Breast epithelium (tissue), 4 donors: ENCODE measurements at regions not wholly inside any gene's neighbourhood (a gene's known extent, or its start where the extent isn't known, plus 50 kb on each side); places are given as distances from the start of the nearest gene placed in this dataset.

Source experiments
- DNase-seq, 2 donors: peaks; one replicate each; pipeline ENCODE4 v3.0.0-alpha.2; 2019; ENCODE audit warnings: low spot score in 2 of 2
- H3K27ac ChIP-seq, 2 donors: fragments of 200-600 bp; sonication (generic) in 1 of 2; one replicate each; pipeline ENCODE4 v1.5.1; 2016 to 2019; ENCODE audit warnings: mild to moderate bottlenecking in 1 of 2
- H3K27me3 ChIP-seq, 2 donors: fragments of 200-600 bp; sonication (generic) in 1 of 2; one replicate each; pipeline versions ENCODE4 v1.5.1 to v1.6.0; 2017 to 2019; ENCODE audit warnings: control low read depth in 1 of 2, mild to moderate bottlenecking in 1 of 2
- H3K36me3 ChIP-seq: fragments of 200-600 bp; one replicate; pipeline ENCODE4 v1.5.1; 2019
- H3K4me1 ChIP-seq, 2 donors: fragments of 200-600 bp; sonication (generic); one replicate each; pipeline ENCODE4 v1.5.1; 2016 to 2019; ENCODE audit warnings: control low read depth in 1 of 2
- H3K4me3 ChIP-seq, 3 donors: fragments of 200-600 bp; sonication (generic); 1 replicate in 2 of 3; 2 replicates in 1 of 3; pipeline ENCODE4 v1.5.1; 2016 to 2019; ENCODE audit warnings: mild to moderate bottlenecking in 3 of 3, moderate library complexity in 2 of 3
- H3K9me3 ChIP-seq, 2 donors: fragments of 200-600 bp; sonication (generic) in 1 of 2; one replicate each; pipeline ENCODE4 v1.5.1; 2016 to 2019; ENCODE audit warnings: control low read depth in 1 of 2
- POLR2A ChIP-seq: fragments of 450-650 bp; IDR thresholded peaks from one replicate; pipeline ENCODE4 v1.6.1; 2016; ENCODE audit warnings: antibody characterized with exemption, mild to moderate bottlenecking, moderate library complexity
- POLR2AphosphoS5 ChIP-seq, 3 donors: sonication (generic); formaldehyde crosslinking; IDR thresholded peaks; one replicate each; pipeline ENCODE4 v1.6.1; 2017; ENCODE audit warnings: antibody characterized with exemption in 3 of 3
- intact Hi-C: fragments of 100-400 bp; cut with DNase I; formaldehyde crosslinking; loops from one replicate; pipeline ENCODE4 v1.15.1; 2023; ENCODE audit warnings: low total_unique reads
- TF ChIP-seq, protein P1 (sequence below), 3 donors: fragments of 450-650 bp; IDR thresholded peaks; one replicate each; pipeline ENCODE4 v1.5.1; 2016 to 2017; ENCODE audit warnings: antibody characterized with exemption in 3 of 3, mild to moderate bottlenecking in 3 of 3, moderate library complexity in 3 of 3

DNA sequence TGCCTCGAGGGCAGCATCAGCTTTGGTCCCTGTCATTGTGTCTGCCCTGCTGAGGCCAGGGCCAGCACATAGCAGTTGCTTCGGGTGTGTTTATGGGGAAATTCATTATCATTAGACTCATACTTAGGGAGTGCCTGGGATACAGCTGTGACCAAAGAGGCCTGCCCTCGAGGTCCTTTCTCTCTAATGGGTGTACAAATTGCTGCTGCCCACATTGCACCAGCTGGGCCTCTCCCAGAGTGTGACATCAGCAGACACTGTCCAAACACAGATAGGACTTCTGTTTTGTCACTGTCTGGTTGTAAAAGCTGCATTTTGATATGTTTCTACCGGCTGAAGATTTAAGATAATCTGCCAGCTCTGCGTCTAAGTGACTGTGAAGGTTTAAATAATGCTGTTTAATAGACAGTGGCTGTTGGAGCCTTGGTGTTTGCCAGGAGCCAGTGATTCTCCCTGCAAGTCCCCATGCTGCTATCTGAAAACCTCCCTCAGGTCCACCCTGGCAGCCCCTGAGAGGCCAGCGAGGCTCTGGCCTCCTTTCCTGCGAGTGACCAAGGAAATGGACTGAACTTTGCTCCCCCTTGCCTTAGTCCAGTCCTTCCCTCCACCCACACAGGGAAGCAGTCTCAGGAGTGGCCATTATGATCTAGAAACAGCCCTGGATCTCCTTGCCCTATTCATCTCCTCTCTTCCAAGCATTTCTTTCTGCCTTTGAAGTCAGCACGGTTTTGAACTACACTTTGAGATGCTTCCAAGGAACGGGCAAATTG, 505.2 kb downstream of the TBC1D22A start:
- H3K36me3 ChIP-seq: no peaks in the 10 kb centered on the region
- no peak for TF ChIP-seq POLR2AphosphoS5 (IDR thresholded peaks at IDR 0.05)
- intact Hi-C loops: no loop called here
- no peak for DNase-seq
- H3K4me3 ChIP-seq: no peak overlapping the region
- H3K9me3 ChIP-seq: peaks cover 11 to 13% of the 10 kb centered on the region in 2 donors
- peaks cover 0 to 5% of the 10 kb centered on the region in 2 donors for H3K27me3 ChIP-seq
- H3K27ac ChIP-seq: no peak overlapping the region
- no peaks in the 10 kb centered on the region for H3K4me1 ChIP-seq

DNA sequence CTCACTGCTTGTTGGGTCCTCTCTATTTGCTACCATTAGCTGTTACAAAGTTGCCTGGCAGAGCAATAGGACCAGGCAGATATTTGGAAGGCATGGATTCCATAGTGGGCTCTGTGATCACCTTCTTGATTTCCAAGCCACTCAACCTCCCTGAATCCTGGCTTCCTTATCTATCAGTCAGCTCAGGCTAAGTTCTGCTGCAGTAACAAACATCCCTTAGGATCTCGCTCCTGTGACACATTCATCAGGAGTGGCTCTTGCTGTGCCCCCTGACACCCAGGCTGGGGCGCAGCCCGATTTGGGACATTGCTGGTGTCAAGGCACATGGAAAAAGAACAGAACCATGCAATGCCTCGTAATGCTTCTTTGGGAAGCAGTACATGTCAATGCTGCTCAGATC, 503.9 kb downstream of the TBC1D22A start:
- intact Hi-C loops: no loop called here
- Histone ChIP-seq H3K27ac (no peak overlapping the region), H3K27me3 (peaks cover 0 to 5% of the 10 kb centered on the region in 2 donors), H3K4me3 (no peak overlapping the region), H3K4me1 (no peaks in the 10 kb centered on the region), H3K36me3 (no peaks in the 10 kb centered on the region), H3K9me3 (peaks cover 11% of the 10 kb centered on the region in 2 donors)
- DNase-seq: no peak
- TF ChIP-seq POLR2AphosphoS5 (IDR thresholded peaks at IDR 0.05): no peak

DNA sequence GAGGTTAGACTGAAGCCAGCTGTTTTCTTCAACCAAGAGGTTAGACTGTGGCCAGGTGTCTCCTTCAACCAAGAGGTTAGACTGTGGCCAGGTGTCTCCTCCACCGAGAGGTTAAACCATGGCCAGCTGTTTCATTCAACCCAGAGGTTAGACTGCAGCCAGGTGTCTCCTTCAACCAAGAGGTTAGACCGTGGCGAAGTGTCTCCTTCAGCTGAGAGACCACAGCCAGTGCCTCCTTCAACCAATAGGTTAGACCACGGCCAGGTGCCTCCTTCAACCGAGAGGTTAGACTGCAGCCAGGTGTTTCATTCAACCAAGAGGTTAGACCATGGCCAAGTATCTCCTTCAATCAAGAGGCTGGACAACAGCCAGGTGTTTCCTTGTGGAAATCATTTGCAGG, 498.1 kb downstream of the TBC1D22A start:
- TF ChIP-seq POLR2A: no peak
- TF ChIP-seq, protein P1, sequence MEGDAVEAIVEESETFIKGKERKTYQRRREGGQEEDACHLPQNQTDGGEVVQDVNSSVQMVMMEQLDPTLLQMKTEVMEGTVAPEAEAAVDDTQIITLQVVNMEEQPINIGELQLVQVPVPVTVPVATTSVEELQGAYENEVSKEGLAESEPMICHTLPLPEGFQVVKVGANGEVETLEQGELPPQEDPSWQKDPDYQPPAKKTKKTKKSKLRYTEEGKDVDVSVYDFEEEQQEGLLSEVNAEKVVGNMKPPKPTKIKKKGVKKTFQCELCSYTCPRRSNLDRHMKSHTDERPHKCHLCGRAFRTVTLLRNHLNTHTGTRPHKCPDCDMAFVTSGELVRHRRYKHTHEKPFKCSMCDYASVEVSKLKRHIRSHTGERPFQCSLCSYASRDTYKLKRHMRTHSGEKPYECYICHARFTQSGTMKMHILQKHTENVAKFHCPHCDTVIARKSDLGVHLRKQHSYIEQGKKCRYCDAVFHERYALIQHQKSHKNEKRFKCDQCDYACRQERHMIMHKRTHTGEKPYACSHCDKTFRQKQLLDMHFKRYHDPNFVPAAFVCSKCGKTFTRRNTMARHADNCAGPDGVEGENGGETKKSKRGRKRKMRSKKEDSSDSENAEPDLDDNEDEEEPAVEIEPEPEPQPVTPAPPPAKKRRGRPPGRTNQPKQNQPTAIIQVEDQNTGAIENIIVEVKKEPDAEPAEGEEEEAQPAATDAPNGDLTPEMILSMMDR (IDR thresholded peaks at IDR 0.05): no peak
- TF ChIP-seq POLR2AphosphoS5 (IDR thresholded peaks at IDR 0.05): no peak
- H3K27me3 ChIP-seq: peaks cover 0 to 4% of the 10 kb centered on the region in 2 donors
- no peak overlapping the region for H3K27ac ChIP-seq
- intact Hi-C loops: no loop called here
- no peaks in the 10 kb centered on the region for H3K4me1 ChIP-seq
- no peaks in the 10 kb centered on the region for H3K9me3 ChIP-seq
- no peak for DNase-seq
- H3K4me3 ChIP-seq: no peak overlapping the region
- no peaks in the 10 kb centered on the region for H3K36me3 ChIP-seq

DNA sequence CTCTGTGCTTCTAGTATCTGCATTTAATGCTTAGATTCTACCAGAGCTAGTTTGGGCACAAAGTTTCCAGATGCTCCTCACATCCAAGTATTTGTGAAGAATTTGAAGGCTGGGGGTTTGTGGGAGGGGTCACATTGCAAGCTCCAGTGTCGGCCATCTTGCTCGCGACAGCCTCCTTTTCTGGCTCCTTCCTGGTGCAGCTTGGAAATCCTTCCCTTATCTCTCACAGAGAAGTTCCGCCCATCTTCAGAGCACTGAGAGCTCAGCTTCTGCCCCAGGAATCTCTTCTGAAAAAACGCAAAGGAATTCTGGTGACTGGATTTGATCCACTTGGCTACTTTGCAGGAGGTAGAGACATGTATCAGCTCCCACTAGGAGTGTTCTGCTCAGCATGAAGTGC, 497.5 kb downstream of the TBC1D22A start:
- TF ChIP-seq, protein P1 (IDR thresholded peaks at IDR 0.05): no peak
- no peak for TF ChIP-seq POLR2A
- no peak for TF ChIP-seq POLR2AphosphoS5 (IDR thresholded peaks at IDR 0.05)
- H3K9me3 ChIP-seq: no peaks in the 10 kb centered on the region
- H3K4me3 ChIP-seq: no peak overlapping the region
- H3K27ac ChIP-seq: no peak overlapping the region
- peaks cover 0 to 4% of the 10 kb centered on the region in 2 donors for H3K27me3 ChIP-seq
- H3K4me1 ChIP-seq: no peaks in the 10 kb centered on the region
- no peaks in the 10 kb centered on the region for H3K36me3 ChIP-seq
- intact Hi-C loops: no loop called here
- no peak for DNase-seq

DNA sequence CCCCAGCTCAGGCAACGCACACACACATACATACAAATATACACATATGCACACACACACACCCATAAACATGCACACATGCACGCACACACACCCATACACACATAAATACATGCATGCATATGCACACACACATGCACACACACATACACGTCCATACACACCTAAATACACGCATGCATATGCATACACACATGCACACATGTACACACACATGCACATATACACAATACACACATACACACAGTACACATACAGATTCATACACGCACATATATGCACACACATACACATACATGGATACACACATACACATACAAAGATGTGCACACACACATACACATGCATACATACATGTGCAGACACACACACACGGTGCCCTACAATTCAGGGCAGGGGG, 496.6 kb downstream of the TBC1D22A start:
- Histone ChIP-seq H3K36me3 (no peaks in the 10 kb centered on the region), H3K9me3 (no peaks in the 10 kb centered on the region), H3K4me3 (no peak overlapping the region), H3K27ac (no peak overlapping the region), H3K27me3 (peaks cover 0 to 4% of the 10 kb centered on the region in 2 donors), H3K4me1 (no peaks in the 10 kb centered on the region)
- TF ChIP-seq POLR2AphosphoS5 (IDR thresholded peaks at IDR 0.05) (no peak), POLR2A (no peak)
- TF ChIP-seq, protein P1 (IDR thresholded peaks at IDR 0.05): no peak
- no peak for DNase-seq
- intact Hi-C loops: no loop called here

DNA sequence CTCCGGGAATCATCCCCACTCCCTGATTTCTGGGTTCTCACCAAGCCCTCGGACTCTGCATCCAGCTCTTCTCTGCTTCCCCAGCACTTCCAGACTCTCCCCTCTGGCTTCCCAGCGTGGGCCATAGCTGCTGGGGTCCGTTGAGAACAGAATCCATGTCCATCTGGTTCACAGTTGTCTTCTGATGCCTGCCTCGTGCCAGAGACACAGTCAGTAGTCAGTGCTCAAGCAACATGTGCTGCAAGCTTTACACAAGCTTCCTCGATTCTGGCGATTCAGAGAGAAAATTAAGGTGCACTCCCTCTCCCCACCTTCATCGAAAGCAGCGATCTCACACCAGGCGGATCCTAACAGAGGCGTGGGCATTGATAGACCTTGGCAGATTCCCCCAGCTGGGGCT, 495.5 kb downstream of the TBC1D22A start:
- H3K27me3 ChIP-seq: peaks cover 0 to 4% of the 10 kb centered on the region in 2 donors
- H3K27ac ChIP-seq: no peak overlapping the region
- no peaks in the 10 kb centered on the region for H3K36me3 ChIP-seq
- H3K9me3 ChIP-seq: no peaks in the 10 kb centered on the region
- intact Hi-C loops: no loop called here
- no peaks in the 10 kb centered on the region for H3K4me1 ChIP-seq
- no peak for DNase-seq
- TF ChIP-seq, protein P1 (IDR thresholded peaks at IDR 0.05): no peak
- TF ChIP-seq POLR2A (no peak), POLR2AphosphoS5 (IDR thresholded peaks at IDR 0.05) (no peak)
- H3K4me3 ChIP-seq: no peak overlapping the region
